ENCODE measurements at regions not wholly inside any gene's neighbourhood (a gene's known extent, or its start where the extent isn't known, plus 50 kb on each side); places are given as distances from the start of the nearest gene placed in this dataset.

DNA sequence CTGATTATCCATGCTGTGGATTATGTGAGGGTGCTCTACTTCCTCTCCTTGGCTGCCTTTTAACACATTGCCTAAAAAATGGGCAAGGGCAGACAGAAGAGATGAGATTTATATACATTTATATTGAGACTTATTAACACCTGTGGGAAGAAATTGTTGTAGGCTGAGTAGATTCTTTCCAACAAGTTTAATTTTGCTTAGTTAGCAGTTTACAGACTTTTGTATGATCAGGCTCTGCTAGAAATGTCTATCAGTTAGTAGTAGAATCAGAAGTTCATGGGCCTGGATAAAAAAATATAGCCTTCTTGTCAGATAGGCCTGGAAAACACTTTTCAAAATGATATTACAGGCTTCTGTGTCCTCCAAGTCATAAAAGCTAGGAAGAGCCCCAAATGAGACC is 111.3 kb upstream of the LEF1 start:
- H3K4me1 ChIP-seq, result no peaks in the 10 kb centered on the region
- no peaks in the 10 kb centered on the region for H3K9me3 ChIP-seq
- TF ChIP-seq, protein P1, sequence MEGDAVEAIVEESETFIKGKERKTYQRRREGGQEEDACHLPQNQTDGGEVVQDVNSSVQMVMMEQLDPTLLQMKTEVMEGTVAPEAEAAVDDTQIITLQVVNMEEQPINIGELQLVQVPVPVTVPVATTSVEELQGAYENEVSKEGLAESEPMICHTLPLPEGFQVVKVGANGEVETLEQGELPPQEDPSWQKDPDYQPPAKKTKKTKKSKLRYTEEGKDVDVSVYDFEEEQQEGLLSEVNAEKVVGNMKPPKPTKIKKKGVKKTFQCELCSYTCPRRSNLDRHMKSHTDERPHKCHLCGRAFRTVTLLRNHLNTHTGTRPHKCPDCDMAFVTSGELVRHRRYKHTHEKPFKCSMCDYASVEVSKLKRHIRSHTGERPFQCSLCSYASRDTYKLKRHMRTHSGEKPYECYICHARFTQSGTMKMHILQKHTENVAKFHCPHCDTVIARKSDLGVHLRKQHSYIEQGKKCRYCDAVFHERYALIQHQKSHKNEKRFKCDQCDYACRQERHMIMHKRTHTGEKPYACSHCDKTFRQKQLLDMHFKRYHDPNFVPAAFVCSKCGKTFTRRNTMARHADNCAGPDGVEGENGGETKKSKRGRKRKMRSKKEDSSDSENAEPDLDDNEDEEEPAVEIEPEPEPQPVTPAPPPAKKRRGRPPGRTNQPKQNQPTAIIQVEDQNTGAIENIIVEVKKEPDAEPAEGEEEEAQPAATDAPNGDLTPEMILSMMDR (IDR thresholded peaks at IDR 0.05), result no peak
- DNase-seq (no peak), ATAC-seq (no peak)
- H3K36me3 ChIP-seq (ENCODE audit: insufficient read depth in 1 of 2, low read depth in 1 of 2), result no peaks in the 10 kb centered on the region
- H3K27ac ChIP-seq, result no peak overlapping the region
- intact Hi-C loops (cut with DNase I), result no loop called here
- no peaks in the 10 kb centered on the region for H3K27me3 ChIP-seq (ENCODE audit: insufficient read depth in 3 of 3, low read length in 2 of 3)
- H3K4me3 ChIP-seq, result no peak overlapping the region

DNA sequence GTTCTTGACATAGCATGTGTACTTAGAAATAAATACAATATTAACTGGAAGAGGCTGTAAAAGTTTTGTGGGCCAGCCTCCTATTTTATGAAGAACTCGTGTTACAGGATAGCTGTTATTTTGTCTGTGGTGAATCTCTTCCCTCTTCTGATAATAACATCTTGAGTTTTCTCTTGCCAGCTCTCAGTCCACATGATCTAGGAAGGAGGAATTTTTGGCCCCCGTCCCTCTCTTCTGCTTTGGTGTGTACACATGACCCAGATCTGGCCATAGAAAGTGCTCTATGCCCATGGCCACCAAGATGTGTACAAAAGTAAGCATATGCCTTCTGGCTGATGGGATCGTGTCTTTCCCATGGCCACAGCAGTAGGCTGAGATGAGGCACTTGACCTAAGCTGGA is 108.0 kb upstream of the LEF1 start:
- TF ChIP-seq, protein P1 (IDR thresholded peaks at IDR 0.05), result no peak
- Histone ChIP-seq H3K36me3 (ENCODE audit: insufficient read depth in 1 of 2, low read depth in 1 of 2) (no peaks in the 10 kb centered on the region), H3K27me3 (ENCODE audit: insufficient read depth in 3 of 3, low read length in 2 of 3) (no peaks in the 10 kb centered on the region), H3K4me1 (no peaks in the 10 kb centered on the region), H3K27ac (no peak overlapping the region), H3K9me3 (no peaks in the 10 kb centered on the region), H3K4me3 (no peak overlapping the region)
- DNase-seq, result no peak
- no peak for ATAC-seq
- WGBS, 3 donors, result 64 to 70% (median 69%) methylated on average over 3 of the region's 3 CpGs
- intact Hi-C loops (cut with DNase I), result no loop called here

DNA sequence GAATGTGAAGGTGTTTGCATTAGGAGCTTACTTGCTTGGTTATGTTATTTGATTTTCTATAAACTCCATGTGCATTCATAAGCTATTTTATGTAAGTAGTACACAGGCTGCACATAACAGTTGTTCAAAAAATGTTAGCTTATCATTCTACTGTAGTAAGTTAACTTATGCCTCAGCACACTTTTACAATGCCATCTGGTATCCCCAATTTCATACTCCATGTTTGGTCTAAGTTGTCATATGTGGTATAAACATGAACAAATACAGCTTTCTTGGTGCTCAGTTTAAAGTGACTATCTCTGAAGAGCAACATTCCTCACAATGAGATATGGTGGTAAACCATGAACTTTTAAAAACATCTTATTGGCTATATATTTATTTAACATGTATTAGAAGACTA is 104.3 kb upstream of the LEF1 start:
- H3K4me1 ChIP-seq, result no peaks in the 10 kb centered on the region
- H3K36me3 ChIP-seq (ENCODE audit: insufficient read depth in 1 of 2, low read depth in 1 of 2), result no peaks in the 10 kb centered on the region
- H3K27ac ChIP-seq, result no peak overlapping the region
- no peaks in the 10 kb centered on the region for H3K9me3 ChIP-seq
- H3K4me3 ChIP-seq, result no peak overlapping the region
- no peak for ATAC-seq
- DNase-seq, result no peak
- intact Hi-C loops (cut with DNase I), result no loop called here
- TF ChIP-seq, protein P1 (IDR thresholded peaks at IDR 0.05), result no peak
- no peaks in the 10 kb centered on the region for H3K27me3 ChIP-seq (ENCODE audit: insufficient read depth in 3 of 3, low read length in 2 of 3)

DNA sequence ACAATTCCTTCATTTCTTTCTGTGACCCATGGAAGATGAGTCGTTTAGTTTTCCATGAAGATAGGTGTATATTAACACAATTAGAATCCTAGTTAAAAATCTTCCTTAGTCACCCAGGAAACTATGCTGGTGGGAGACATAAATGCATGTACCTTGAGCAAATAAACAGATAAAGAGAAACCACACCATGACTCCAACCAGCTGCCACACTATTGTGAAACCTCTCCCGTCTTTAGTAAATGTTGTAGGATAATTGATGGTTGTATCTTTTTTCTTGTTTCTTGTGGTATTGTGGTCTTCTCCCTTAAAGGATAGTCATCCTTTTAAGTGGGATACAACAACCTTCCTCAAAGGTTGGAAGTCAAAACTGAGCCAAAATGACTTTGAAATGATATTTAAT is 103.8 kb upstream of the LEF1 start:
- intact Hi-C loops (cut with DNase I), result no loop called here
- Histone ChIP-seq H3K4me3 (no peak overlapping the region), H3K4me1 (no peaks in the 10 kb centered on the region), H3K27ac (no peak overlapping the region), H3K27me3 (ENCODE audit: insufficient read depth in 3 of 3, low read length in 2 of 3) (no peaks in the 10 kb centered on the region), H3K36me3 (ENCODE audit: insufficient read depth in 1 of 2, low read depth in 1 of 2) (no peaks in the 10 kb centered on the region), H3K9me3 (no peaks in the 10 kb centered on the region)
- DNase-seq, result no peak
- WGBS, 3 donors, result 83 to 91% (median 85%) methylated on average over 2 of the region's 2 CpGs
- ATAC-seq, result no peak
- TF ChIP-seq, protein P1 (IDR thresholded peaks at IDR 0.05), result no peak

DNA sequence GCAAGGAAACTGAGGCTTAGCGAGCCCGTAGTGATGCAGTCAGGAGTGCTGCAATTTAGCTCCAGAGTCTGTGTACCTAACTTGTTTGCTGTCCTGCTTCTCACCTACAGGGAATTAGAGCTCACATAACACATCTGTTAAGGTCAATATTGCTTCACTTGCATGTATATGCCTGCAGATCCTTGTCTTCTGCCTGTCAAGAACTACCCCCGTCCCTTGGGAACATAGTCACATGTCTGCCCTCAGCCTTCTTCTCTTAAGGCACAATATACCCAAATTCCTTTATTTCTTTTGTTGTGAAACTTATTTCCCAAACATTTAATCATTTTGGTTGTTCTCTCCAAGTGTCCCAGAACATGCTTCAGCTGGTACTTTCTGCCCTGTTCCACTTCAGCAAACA is 103.3 kb upstream of the LEF1 start:
- WGBS, 3 donors, result 74 to 87% (median 80%) methylated on average over 3 of the region's 3 CpGs
- Histone ChIP-seq H3K36me3 (ENCODE audit: insufficient read depth in 1 of 2, low read depth in 1 of 2) (no peaks in the 10 kb centered on the region), H3K4me1 (no peaks in the 10 kb centered on the region), H3K9me3 (no peaks in the 10 kb centered on the region), H3K27me3 (ENCODE audit: insufficient read depth in 3 of 3, low read length in 2 of 3) (no peaks in the 10 kb centered on the region), H3K27ac (no peak overlapping the region), H3K4me3 (no peak overlapping the region)
- intact Hi-C loops (cut with DNase I), result no loop called here
- TF ChIP-seq, protein P1 (IDR thresholded peaks at IDR 0.05), result no peak
- no peak for DNase-seq
- no peak for ATAC-seq

Measured in psoas muscle (tissue), 7 donors.